Loucy (cell line): ENCODE measurements at regions not wholly inside any gene's neighbourhood (a gene's known extent, or its start where the extent isn't known, plus 50 kb on each side); places are given as distances from the start of the nearest gene placed in this dataset.
A peak's percentile ranks its signal among the peaks of the same experiment; 100 is the strongest.

ENCODE experiments used
- H2AFZ ChIP-seq: fragments of 200-600 bp; sonication (generic); 2 replicates; pipeline ENCODE4 v1.6.0; 2016; ENCODE audit warnings: antibody characterized with exemption, mild to moderate bottlenecking, low read length, moderate library complexity
- H3F3A ChIP-seq: fragments of 200-600 bp; 2 replicates; pipeline ENCODE4 v1.6.0; 2016; ENCODE audit warnings: antibody characterized with exemption, low read depth, mild to moderate bottlenecking
- H3K27me3 ChIP-seq: fragments of 200-600 bp; sonication (generic); 2 replicates; pipeline ENCODE4 v1.6.1; 2014; ENCODE audit warnings: low read length, mild to moderate bottlenecking; ENCODE audit not compliant: insufficient read depth, poor library complexity, severe bottlenecking
- H3K36me3 ChIP-seq: fragments of 200-600 bp; sonication (generic); 2 replicates; pipeline ENCODE4 v1.6.1; 2016; ENCODE audit warnings: low read length; ENCODE audit not compliant: insufficient read depth
- H3K4me1 ChIP-seq: fragments of 200-600 bp; sonication (generic); 2 replicates; pipeline ENCODE4 v1.5.1; 2014; ENCODE audit warnings: low read length, mild to moderate bottlenecking; ENCODE audit not compliant: insufficient read depth, poor library complexity, severe bottlenecking
- H3K4me2 ChIP-seq: fragments of 200-600 bp; sonication (generic); 2 replicates; pipeline ENCODE4 v1.6.0; 2014; ENCODE audit warnings: antibody characterized with exemption, low read length, low read depth, mild to moderate bottlenecking; ENCODE audit not compliant: poor library complexity, severe bottlenecking
- H3K4me3 ChIP-seq: fragments of 200-600 bp; sonication (generic); 2 replicates; pipeline ENCODE4 v1.5.1; 2014; ENCODE audit warnings: low read length, mild to moderate bottlenecking, mixed read lengths; ENCODE audit not compliant: poor library complexity, severe bottlenecking
- H3K79me2 ChIP-seq: fragments of 200-600 bp; sonication (generic); 2 replicates; pipeline ENCODE4 v1.6.1; 2014; ENCODE audit warnings: low read length; ENCODE audit not compliant: insufficient read depth
- H3K9ac ChIP-seq: fragments of 200-600 bp; sonication (generic); 2 replicates; pipeline ENCODE4 v1.6.0; 2014; ENCODE audit warnings: mild to moderate bottlenecking, low read depth, low read length, moderate library complexity; ENCODE audit not compliant: poor library complexity, severe bottlenecking
- H3K9me2 ChIP-seq: fragments of 200-600 bp; sonication (generic); replicated peaks from 2 replicates; pipeline ENCODE4 v1.6.1; 2016; ENCODE audit warnings: low read depth, low read length, mixed read lengths
- H3K9me3 ChIP-seq: fragments of 200-600 bp; sonication (generic); 2 replicates; pipeline ENCODE4 v1.6.1; 2014; ENCODE audit warnings: mild to moderate bottlenecking, antibody characterized with exemption, low read length, low read depth; ENCODE audit not compliant: insufficient read depth
- H4K20me1 ChIP-seq: fragments of 200-600 bp; sonication (generic); 2 replicates; pipeline ENCODE4 v1.6.0; 2014; ENCODE audit warnings: antibody characterized with exemption, low read length, mild to moderate bottlenecking; ENCODE audit not compliant: insufficient read depth, poor library complexity, severe bottlenecking
- CTCF ChIP-seq: fragments of 200-600 bp; sonication (generic); conservative IDR thresholded peaks from 2 replicates; pipeline ENCODE4 v1.5.1; 2014; ENCODE audit warnings: mild to moderate bottlenecking, antibody characterized with exemption, low read length
- EZH2phosphoT487 ChIP-seq: fragments of 200-600 bp; IDR thresholded peaks from 2 replicates; pipeline ENCODE4 v1.6.1; 2018; ENCODE audit warnings: antibody characterized with exemption, mild to moderate bottlenecking, moderate library complexity, borderline replicate concordance

- H2AFZ ChIP-seq, result no peak overlapping the region
- TF ChIP-seq CTCF, result no peak
- no peak for TF ChIP-seq EZH2phosphoT487
- no peaks in the 10 kb centered on the region for H3K27me3 ChIP-seq
- H3K79me2 ChIP-seq, result no peaks in the 10 kb centered on the region
- peaks cover 6% of the 10 kb centered on the region for H3K4me1 ChIP-seq
- H3K9me3 ChIP-seq, result no peaks in the 10 kb centered on the region
- H3K36me3 ChIP-seq, result no peaks in the 10 kb centered on the region
- no peak overlapping the region for H3K9ac ChIP-seq
- no peak overlapping the region for H3K4me2 ChIP-seq
- no peaks in the 10 kb centered on the region for H3K9me2 ChIP-seq
- no peaks in the 10 kb centered on the region for H3F3A ChIP-seq
- no peak overlapping the region for H3K4me3 ChIP-seq
- H4K20me1 ChIP-seq, result no peaks in the 10 kb centered on the region
Observed at GRCh38 chr11:116603728-116604323, 169.0 kb downstream of the BUD13 start.

- no peaks in the 10 kb centered on the region for H3K36me3 ChIP-seq
- H3K27me3 ChIP-seq, result no peaks in the 10 kb centered on the region
Observed at GRCh38 chr11:116602637-116602942, 170.2 kb downstream of the BUD13 start.

GRCh38 chr11:116601814-116602636, 170.8 kb downstream of the BUD13 start:
- Histone ChIP-seq H3K79me2 (no peaks in the 10 kb centered on the region), H3K9me3 (no peaks in the 10 kb centered on the region), H3F3A (no peaks in the 10 kb centered on the region), H3K4me1 (peaks cover 6% of the 10 kb centered on the region), H2AFZ (no peak overlapping the region), H3K4me3 (no peak overlapping the region), H3K9ac (no peak overlapping the region), H3K4me2 (peak overlapping the region; percentile 29), H3K36me3 (no peaks in the 10 kb centered on the region), H3K27me3 (no peaks in the 10 kb centered on the region), H4K20me1 (no peaks in the 10 kb centered on the region), H3K9me2 (no peaks in the 10 kb centered on the region)
- TF ChIP-seq EZH2phosphoT487 (no peak), CTCF (no peak)

More at GRCh38 chr11:116602637-116602942, 170.2 kb downstream of the BUD13 start:
- Histone ChIP-seq H3K9me3 (no peaks in the 10 kb centered on the region), H3K79me2 (no peaks in the 10 kb centered on the region), H4K20me1 (no peaks in the 10 kb centered on the region), H3K4me2 (no peak overlapping the region), H3K9me2 (no peaks in the 10 kb centered on the region), H3K4me1 (peaks cover 6% of the 10 kb centered on the region), H3K9ac (no peak overlapping the region), H2AFZ (no peak overlapping the region), H3F3A (no peaks in the 10 kb centered on the region), H3K4me3 (no peak overlapping the region)
- TF ChIP-seq EZH2phosphoT487, result no peak
- no peak for TF ChIP-seq CTCF
